ENCODE measurements at regions not wholly inside any gene's neighbourhood (a gene's known extent, or its start where the extent isn't known, plus 50 kb on each side); places are given as distances from the start of the nearest gene placed in this dataset.

DNA sequence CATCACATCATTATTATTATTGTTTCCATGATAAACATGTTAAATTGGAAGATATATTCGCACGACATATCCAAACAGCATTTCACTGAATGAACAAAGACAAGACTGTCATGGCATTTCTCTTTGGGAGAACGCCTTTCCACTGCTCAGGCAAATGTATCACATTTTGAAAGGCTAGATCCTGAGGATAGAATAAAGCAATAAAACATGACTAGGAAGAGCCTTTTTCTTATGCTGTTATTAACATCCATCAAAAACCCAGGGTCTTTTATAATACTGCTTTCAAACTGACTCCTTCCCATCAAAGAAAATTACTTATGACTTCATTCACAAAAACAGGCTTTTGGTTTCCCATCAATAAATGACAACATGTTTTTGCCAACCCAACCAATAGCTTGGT is 630.9 kb downstream of the TMTC2 start:
- Histone ChIP-seq H3K4me3 (no peak overlapping the region), H3K4me1 (no peaks in the 10 kb centered on the region), H3K27me3 (no peaks in the 10 kb centered on the region), H3K9me3 (no peaks in the 10 kb centered on the region), H3K36me3 (no peaks in the 10 kb centered on the region), H3K27ac (peak overlapping the region in 2 of 4 donors; percentile 31 to 52)
- in situ Hi-C loops (cut with MboI; ENCODE audit: low pct_ligation_motif_present in 1 of 4, low pct_unique_long_range_greater_than_20kb in 1 of 4, low sequenced_read_pairs in 3 of 4): no loop called here
- intact Hi-C loops (cut with DNase I; ENCODE audit: low total_unique reads): no loop called here
- no peak for DNase-seq
- TF ChIP-seq POLR2AphosphoS5 (IDR thresholded peaks at IDR 0.05) (no peak), POLR2A (IDR thresholded peaks at IDR 0.05) (no peak), EP300 (IDR thresholded peaks at IDR 0.05; ENCODE audit: low read depth) (no peak)
- TF ChIP-seq, protein P1, sequence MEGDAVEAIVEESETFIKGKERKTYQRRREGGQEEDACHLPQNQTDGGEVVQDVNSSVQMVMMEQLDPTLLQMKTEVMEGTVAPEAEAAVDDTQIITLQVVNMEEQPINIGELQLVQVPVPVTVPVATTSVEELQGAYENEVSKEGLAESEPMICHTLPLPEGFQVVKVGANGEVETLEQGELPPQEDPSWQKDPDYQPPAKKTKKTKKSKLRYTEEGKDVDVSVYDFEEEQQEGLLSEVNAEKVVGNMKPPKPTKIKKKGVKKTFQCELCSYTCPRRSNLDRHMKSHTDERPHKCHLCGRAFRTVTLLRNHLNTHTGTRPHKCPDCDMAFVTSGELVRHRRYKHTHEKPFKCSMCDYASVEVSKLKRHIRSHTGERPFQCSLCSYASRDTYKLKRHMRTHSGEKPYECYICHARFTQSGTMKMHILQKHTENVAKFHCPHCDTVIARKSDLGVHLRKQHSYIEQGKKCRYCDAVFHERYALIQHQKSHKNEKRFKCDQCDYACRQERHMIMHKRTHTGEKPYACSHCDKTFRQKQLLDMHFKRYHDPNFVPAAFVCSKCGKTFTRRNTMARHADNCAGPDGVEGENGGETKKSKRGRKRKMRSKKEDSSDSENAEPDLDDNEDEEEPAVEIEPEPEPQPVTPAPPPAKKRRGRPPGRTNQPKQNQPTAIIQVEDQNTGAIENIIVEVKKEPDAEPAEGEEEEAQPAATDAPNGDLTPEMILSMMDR (IDR thresholded peaks at IDR 0.05): no peak
- 80 to 100% methylated on average over 3 of the region's 3 CpGs for WGBS, 2 donors (ENCODE audit: low coverage in 1 of 2)

DNA sequence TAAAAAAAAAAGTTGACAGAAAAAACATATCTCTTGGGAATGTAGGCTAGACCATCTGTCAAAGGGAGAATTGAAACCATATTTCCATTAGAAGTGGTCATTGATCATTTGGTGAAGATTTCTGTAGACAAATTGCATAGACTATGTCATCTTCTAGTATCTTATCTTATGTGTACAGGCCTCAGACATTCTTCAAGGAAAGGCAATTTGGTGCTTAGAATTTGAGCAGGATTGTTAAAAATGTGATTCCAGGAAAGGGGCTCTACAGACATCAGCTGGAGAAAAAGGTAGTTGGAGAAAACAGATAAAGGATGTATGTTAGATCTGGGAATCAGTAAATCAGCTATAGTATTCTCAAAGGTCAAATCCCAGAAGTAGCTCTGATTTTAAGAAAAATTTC is 627.1 kb downstream of the TMTC2 start:
- Histone ChIP-seq H3K9me3 (no peaks in the 10 kb centered on the region), H3K4me3 (no peak overlapping the region), H3K36me3 (no peaks in the 10 kb centered on the region), H3K4me1 (no peaks in the 10 kb centered on the region), H3K27me3 (no peaks in the 10 kb centered on the region), H3K27ac (no peak overlapping the region)
- intact Hi-C loops (cut with DNase I; ENCODE audit: low total_unique reads): no loop called here
- TF ChIP-seq EP300 (IDR thresholded peaks at IDR 0.05; ENCODE audit: low read depth): no peak
- no peak for DNase-seq
- in situ Hi-C loops (cut with MboI; ENCODE audit: low pct_ligation_motif_present in 1 of 4, low pct_unique_long_range_greater_than_20kb in 1 of 4, low sequenced_read_pairs in 3 of 4): no loop called here

DNA sequence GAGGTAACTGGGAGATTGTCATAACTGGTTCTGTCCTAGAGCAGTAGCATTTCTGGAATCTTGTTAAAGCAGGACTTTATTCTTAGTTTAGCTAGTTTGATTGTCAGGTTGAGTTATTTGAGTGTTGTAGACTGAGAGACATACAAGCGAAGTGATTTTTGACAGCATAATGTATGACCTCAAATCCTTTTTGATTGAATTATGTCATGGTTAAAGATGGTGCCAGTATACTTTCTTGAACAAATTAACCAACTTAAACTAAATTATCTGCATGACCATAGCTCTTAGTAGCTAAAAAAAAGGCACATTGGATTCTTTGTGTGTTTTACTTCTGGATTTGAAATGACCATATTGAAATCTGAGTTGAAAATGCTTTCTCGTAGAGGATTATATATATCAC is 626.6 kb downstream of the TMTC2 start:
- no peaks in the 10 kb centered on the region for H3K9me3 ChIP-seq
- intact Hi-C loops (cut with DNase I; ENCODE audit: low total_unique reads) (no loop called here), in situ Hi-C loops (cut with MboI; ENCODE audit: low pct_ligation_motif_present in 1 of 4, low pct_unique_long_range_greater_than_20kb in 1 of 4, low sequenced_read_pairs in 3 of 4) (no loop called here)
- H3K27ac ChIP-seq: no peak overlapping the region
- H3K4me1 ChIP-seq: no peaks in the 10 kb centered on the region
- H3K4me3 ChIP-seq: no peak overlapping the region
- TF ChIP-seq EP300 (IDR thresholded peaks at IDR 0.05; ENCODE audit: low read depth) (no peak), POLR2A (IDR thresholded peaks at IDR 0.05) (no peak), POLR2AphosphoS5 (IDR thresholded peaks at IDR 0.05) (no peak)
- TF ChIP-seq, protein P1 (IDR thresholded peaks at IDR 0.05): no peak
- 75 to 88% methylated on average over 2 of the region's 2 CpGs for WGBS, 2 donors (ENCODE audit: low coverage in 1 of 2)
- no peak for DNase-seq
- H3K36me3 ChIP-seq: no peaks in the 10 kb centered on the region
- H3K27me3 ChIP-seq: no peaks in the 10 kb centered on the region

DNA sequence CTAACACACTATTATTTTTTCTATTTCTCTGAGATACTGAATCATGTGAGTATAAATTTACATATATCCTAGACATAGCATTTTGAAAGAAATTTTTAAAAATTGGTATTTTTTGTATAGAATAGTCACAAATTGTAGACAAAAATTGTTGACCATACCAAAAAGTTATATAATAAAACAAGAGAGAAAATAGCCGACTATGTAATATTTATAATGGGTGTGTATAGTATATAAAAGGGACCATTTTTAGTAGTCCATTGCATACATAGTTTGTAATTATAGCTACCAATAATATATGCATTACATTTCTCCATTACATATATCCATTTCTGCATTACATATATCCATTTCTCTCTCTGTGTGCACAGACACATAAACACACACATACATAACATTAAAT is 590.2 kb downstream of the TMTC2 start:
- WGBS, 2 donors (ENCODE audit: low coverage in 1 of 2): 79 to 100% methylated on average over 1 of the region's 1 CpG

DNA sequence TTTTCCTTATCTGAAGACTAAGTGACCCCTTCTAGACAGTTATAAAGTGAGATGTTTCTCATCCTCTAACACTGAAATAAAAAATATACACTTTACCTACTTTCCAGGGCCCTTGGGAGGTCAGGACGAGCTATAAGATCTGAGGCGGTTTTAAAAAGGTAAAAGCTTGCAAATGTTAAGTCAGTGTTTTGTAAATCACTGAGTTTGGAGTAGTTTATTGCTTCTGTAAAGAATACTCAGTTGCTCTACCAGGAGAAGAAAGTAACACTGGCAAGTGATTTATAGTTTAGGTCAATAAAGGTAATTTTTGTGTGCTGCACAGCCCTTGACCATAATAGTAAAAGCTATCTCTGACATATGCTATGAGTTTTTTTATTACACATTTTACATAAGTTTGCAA is 584.5 kb downstream of the TMTC2 start:
- in situ Hi-C loops (cut with MboI; ENCODE audit: low pct_ligation_motif_present in 1 of 4, low pct_unique_long_range_greater_than_20kb in 1 of 4, low sequenced_read_pairs in 3 of 4): no loop called here
- H3K4me1 ChIP-seq: no peaks in the 10 kb centered on the region
- H3K9me3 ChIP-seq: peaks cover 0 to 4% of the 10 kb centered on the region in 2 donors
- H3K36me3 ChIP-seq: no peaks in the 10 kb centered on the region
- no peak overlapping the region for H3K27ac ChIP-seq
- TF ChIP-seq POLR2A (IDR thresholded peaks at IDR 0.05): no peak
- no peak for TF ChIP-seq EP300 (IDR thresholded peaks at IDR 0.05; ENCODE audit: low read depth)
- no peak for TF ChIP-seq POLR2AphosphoS5 (IDR thresholded peaks at IDR 0.05)
- TF ChIP-seq, protein P1 (IDR thresholded peaks at IDR 0.05): no peak
- 30 to 76% methylated on average over 2 of the region's 2 CpGs for WGBS, 2 donors (ENCODE audit: low coverage in 1 of 2)
- DNase-seq: no peak
- intact Hi-C loops (cut with DNase I; ENCODE audit: low total_unique reads): no loop called here
- no peak overlapping the region for H3K4me3 ChIP-seq
- no peaks in the 10 kb centered on the region for H3K27me3 ChIP-seq

More for the DNA sequence above, 590.2 kb downstream of the TMTC2 start:
- intact Hi-C loops (cut with DNase I; ENCODE audit: low total_unique reads): no loop called here
- Histone ChIP-seq H3K36me3 (no peaks in the 10 kb centered on the region), H3K4me1 (no peaks in the 10 kb centered on the region), H3K9me3 (no peaks in the 10 kb centered on the region), H3K27ac (no peak overlapping the region), H3K27me3 (no peaks in the 10 kb centered on the region), H3K4me3 (no peak overlapping the region)
- in situ Hi-C loops (cut with MboI; ENCODE audit: low pct_ligation_motif_present in 1 of 4, low pct_unique_long_range_greater_than_20kb in 1 of 4, low sequenced_read_pairs in 3 of 4): no loop called here
- DNase-seq: no peak
- no peak for TF ChIP-seq POLR2A (IDR thresholded peaks at IDR 0.05)
- TF ChIP-seq, protein P1 (IDR thresholded peaks at IDR 0.05): no peak
- no peak for TF ChIP-seq POLR2AphosphoS5 (IDR thresholded peaks at IDR 0.05)
- no peak for TF ChIP-seq EP300 (IDR thresholded peaks at IDR 0.05; ENCODE audit: low read depth)
